ENCODE measurements at regions not wholly inside any gene's neighbourhood (a gene's known extent, or its start where the extent isn't known, plus 50 kb on each side); places are given as distances from the start of the nearest gene placed in this dataset.
"Not testable (repeated sequence)": the region's sequence is repeated elsewhere in the genome, so short reads cannot be mapped to it uniquely, and the experiment has no call there.

DNA sequence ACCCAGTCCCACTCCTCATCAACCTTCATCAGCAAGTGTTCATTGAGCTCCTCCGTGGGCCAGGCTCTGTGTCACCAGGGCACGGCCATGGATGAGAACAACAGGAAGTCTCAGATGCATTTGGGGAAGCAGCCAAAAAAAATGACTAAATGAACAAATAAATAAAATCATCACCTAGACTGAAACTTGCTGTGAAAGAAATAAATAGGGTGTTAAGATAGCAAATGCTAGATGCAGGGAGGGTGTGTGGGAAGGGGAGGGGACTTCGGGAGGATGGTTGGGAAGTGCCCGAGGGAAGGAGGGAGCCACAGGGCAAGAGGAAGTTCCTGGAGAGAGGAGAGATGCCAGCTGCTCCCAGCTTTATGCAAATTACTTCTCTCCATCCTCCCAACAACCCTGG lies 696.7 kb downstream of the PTPRU start:
- H3K36me3 Mint-ChIP-seq (ENCODE audit: low read depth), result no peaks in the 10 kb centered on the region
- no peak for DNase-seq
- no peak overlapping the region for H3K27ac Mint-ChIP-seq
- no peak overlapping the region for H3K4me3 Mint-ChIP-seq
- no peaks in the 10 kb centered on the region for H3K9me3 Mint-ChIP-seq
- H3K27me3 Mint-ChIP-seq, result peaks cover 4% of the 10 kb centered on the region
- ChIA-PET CTCF (no interaction called here), POLR2A (no interaction called here)
- no peaks in the 10 kb centered on the region for H3K4me1 Mint-ChIP-seq

GRCh38 chr1:29932626-29933025 lies 696.3 kb downstream of the PTPRU start:
- DNase-seq, result no peak
- Mint-ChIP-seq H3K36me3 (ENCODE audit: low read depth) (no peaks in the 10 kb centered on the region), H3K9me3 (no peaks in the 10 kb centered on the region), H3K27ac (no peak overlapping the region), H3K4me3 (no peak overlapping the region), H3K27me3 (peaks cover 4% of the 10 kb centered on the region), H3K4me1 (no peaks in the 10 kb centered on the region)
- POLR2A ChIA-PET, result no interaction called here
- CTCF ChIA-PET, result no interaction called here

DNA sequence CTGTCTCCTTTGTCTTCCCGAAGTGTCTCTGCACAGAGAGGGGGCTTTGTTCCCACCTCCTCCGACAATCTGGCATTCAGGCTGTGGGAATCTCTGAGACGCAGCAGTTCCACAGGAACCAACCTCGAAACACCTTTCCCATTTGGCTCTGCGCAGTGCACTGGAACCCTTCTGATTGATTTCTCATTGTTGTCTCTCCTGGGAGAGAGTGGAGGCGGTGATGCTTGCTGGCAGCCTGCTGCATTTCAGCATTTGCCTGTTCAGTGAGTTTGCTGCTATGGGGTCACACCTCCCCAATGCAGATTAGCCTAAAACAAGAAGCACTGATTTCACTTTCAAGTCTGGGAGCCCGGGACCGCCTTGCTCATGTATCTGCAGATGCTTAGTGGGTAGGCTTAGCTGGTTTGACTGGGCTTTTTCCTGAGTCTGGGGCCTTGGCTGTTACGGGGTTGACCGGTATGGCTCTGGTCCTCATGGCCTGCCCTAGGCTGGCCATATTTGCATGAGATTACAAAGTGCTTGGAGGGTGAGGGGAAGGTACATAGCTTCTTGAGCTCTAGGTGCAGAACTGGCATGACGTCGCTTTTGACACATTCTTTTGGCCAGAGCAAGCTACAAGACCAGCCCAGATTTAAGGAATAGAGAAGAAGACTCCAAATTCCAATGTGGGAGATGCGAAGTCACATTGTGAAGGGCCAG lies 695.3 kb downstream of the PTPRU start:
- ChIA-PET CTCF (no interaction called here), POLR2A (no interaction called here)
- Mint-ChIP-seq H3K9me3 (no peaks in the 10 kb centered on the region), H3K27ac (no peak overlapping the region), H3K36me3 (ENCODE audit: low read depth) (no peaks in the 10 kb centered on the region), H3K4me3 (no peak overlapping the region), H3K27me3 (peaks cover 4% of the 10 kb centered on the region), H3K4me1 (no peaks in the 10 kb centered on the region)
- DNase-seq, result no peak

DNA sequence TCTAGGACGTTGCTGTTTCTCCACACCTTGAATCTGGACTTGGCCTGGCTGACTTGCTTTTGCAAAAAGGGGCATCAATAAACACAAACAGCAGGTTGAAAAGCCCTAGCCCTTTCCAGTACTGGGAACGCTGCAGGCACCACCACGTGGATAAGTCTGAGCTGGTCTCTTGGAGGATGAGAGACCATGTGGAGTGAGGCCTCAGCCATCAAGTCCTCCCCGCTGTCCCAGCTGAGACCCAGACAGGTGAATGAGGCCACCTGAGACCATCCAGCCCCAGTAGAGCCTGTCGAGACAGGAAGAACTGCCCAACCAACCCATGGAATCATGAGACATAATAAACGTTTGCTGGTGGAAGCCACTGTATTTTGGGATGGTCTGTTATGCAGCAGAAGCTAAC lies 688.7 kb downstream of the PTPRU start:
- no peaks in the 10 kb centered on the region for H3K9me3 Mint-ChIP-seq
- no peak for DNase-seq
- H3K36me3 Mint-ChIP-seq (ENCODE audit: low read depth), result no peaks in the 10 kb centered on the region
- H3K4me3 Mint-ChIP-seq, result no peak overlapping the region
- peaks cover 4% of the 10 kb centered on the region for H3K27me3 Mint-ChIP-seq
- H3K27ac Mint-ChIP-seq, result no peak overlapping the region
- ChIA-PET CTCF (no interaction called here), POLR2A (no interaction called here)
- H3K4me1 Mint-ChIP-seq, result no peaks in the 10 kb centered on the region

DNA sequence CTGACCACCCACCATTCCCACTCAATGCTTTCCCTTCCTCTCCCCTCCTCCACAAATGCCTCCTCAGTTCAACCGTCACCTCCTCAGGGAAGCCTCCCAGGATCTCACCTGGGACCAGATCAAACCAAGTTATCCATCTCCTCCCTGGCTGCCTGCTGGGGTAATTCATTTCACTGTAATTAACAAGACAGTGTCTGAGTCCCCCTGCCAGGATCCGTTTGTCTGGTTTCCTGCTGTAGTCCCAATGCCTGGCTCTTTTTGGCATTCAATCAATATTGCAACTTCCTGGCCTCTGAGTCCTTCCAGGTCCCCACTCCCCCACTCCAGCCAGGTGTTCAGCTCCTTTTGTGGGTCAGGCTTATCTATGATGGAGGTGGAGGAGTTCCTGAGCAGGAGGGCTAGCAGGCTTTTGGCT lies 687.7 kb downstream of the PTPRU start:
- Mint-ChIP-seq H3K27me3 (peaks cover 2% of the 10 kb centered on the region), H3K4me1 (no peaks in the 10 kb centered on the region), H3K36me3 (ENCODE audit: low read depth) (no peaks in the 10 kb centered on the region), H3K9me3 (no peaks in the 10 kb centered on the region), H3K27ac (no peak overlapping the region), H3K4me3 (no peak overlapping the region)
- POLR2A ChIA-PET, result no interaction called here
- DNase-seq, result no peak
- CTCF ChIA-PET, result no interaction called here

DNA sequence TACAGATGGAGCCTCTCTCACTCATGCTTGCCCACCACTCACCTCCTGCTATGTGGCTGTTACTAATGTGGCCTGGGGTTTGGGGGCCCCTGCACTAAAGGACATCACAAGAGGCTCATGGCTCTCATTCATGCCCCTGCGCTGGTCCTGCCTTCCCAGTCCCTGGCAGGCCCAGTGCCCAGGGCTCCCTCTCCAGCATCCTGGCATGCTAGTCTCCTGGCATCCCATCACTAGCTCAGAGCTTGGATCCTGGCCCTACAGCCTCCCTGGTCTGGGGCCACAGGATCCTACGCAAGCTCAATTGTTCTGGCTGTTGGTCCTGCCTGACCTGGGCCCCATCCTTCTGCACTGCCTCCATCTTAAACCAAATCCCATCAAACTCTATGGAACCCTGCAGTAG lies 685.4 kb downstream of the PTPRU start:
- ChIA-PET POLR2A (no interaction called here), CTCF (no interaction called here)
- Mint-ChIP-seq H3K36me3 (ENCODE audit: low read depth) (no peaks in the 10 kb centered on the region), H3K4me1 (no peaks in the 10 kb centered on the region), H3K27me3 (no peaks in the 10 kb centered on the region), H3K27ac (no peak overlapping the region), H3K4me3 (no peak overlapping the region), H3K9me3 (no peaks in the 10 kb centered on the region)
- DNase-seq, result no peak

- no peaks in the 10 kb centered on the region for H3K36me3 Mint-ChIP-seq (ENCODE audit: low read depth)
- POLR2A ChIA-PET, result no interaction called here
- no peak overlapping the region for H3K27ac Mint-ChIP-seq
- no peaks in the 10 kb centered on the region for H3K4me1 Mint-ChIP-seq
- H3K27me3 Mint-ChIP-seq, result no peaks in the 10 kb centered on the region
- CTCF ChIA-PET, result no interaction called here
- no peak overlapping the region for H3K4me3 Mint-ChIP-seq
- DNase-seq, result no peak
- no peaks in the 10 kb centered on the region for H3K9me3 Mint-ChIP-seq
These were observed 684.5 kb downstream of the PTPRU start for GRCh38 chr1:29920784-29921183.

DNA sequence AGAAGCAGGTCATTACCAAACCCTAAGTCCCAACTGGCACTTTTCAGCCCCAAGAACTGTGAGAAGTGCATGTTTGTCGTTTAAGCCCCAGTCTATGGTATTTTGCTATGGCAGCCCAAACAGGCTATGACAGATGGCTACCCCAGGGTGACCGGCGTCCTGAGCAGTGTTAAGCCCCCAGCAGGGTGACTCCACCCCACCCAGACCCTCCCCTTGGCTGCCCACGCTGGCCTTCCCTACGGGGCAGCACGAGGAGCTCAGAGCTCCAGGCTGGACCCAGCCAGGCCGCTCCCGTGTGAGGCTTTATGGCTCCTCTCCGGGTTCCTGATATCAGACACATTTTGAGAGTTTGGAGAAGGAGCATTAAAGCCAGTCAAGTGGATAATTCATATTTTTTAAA lies 684.0 kb downstream of the PTPRU start:
- Mint-ChIP-seq H3K9me3 (no peaks in the 10 kb centered on the region), H3K27me3 (no peaks in the 10 kb centered on the region), H3K4me3 (no peak overlapping the region), H3K27ac (no peak overlapping the region), H3K4me1 (no peaks in the 10 kb centered on the region), H3K36me3 (ENCODE audit: low read depth) (no peaks in the 10 kb centered on the region)
- ChIA-PET POLR2A (no interaction called here), CTCF (no interaction called here)
- no peak for DNase-seq

DNA sequence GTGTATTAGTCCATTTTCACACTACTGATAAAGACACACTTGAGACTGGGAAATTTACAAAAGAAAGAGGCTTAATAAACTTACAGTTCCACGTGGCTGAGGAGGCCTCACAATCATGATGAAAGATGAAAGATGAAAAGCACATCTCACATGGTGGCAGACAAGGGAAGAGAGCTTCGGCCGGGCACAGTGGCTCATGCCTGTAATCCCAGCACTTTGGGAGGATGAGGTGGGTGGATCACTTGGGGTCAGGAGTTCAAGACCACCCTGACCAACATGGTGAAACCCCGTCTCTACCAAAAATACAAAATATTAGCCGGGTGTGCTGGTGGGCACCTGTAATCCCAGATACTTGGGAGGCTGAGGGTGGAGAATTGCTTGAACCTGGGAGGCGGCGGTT lies 682.7 kb downstream of the PTPRU start:
- H3K36me3 Mint-ChIP-seq (ENCODE audit: low read depth); H3K9me3 Mint-ChIP-seq; H3K27me3 Mint-ChIP-seq; H3K4me3 Mint-ChIP-seq; CTCF ChIA-PET; DNase-seq; H3K4me1 Mint-ChIP-seq; POLR2A ChIA-PET; H3K27ac Mint-ChIP-seq: not testable (repeated sequence)

DNA sequence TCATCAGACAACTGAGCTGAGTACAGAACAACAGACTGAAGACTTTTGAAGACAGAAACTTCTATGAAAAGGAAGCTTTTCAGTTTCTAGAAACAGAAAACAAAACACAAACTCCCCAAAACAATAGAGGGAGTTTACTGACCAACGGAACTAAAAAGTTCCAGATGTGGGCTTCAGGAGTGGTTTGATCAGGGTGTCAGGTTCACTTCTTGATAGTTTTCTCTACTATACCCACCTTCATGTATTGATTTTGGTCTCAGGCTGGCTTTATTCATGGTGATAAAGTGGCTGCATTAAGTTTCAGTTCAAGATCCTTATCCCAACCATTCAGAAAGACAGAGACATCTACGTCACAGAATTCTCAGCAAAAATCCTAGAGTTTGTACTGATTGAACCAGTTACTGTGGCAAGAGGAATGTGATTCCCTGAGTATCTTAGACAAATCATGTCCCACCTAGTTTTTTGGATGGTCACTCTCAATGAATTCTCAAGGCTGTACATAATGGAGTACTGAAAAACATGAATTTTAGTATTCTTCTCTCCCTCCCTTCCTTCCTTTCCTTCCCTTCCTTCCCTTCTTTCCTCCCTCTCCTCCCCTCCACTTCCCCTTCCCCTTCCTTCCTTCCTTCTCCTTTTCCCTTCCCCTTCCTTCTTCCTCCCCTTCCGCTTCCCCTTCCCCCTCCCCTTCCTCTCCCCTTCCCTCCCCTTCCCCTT lies 680.5 kb downstream of the PTPRU start:
- Mint-ChIP-seq H3K27ac (no peak overlapping the region), H3K36me3 (ENCODE audit: low read depth) (no peaks in the 10 kb centered on the region), H3K4me3 (no peak overlapping the region), H3K4me1 (no peaks in the 10 kb centered on the region), H3K9me3 (no peaks in the 10 kb centered on the region), H3K27me3 (peaks cover 6% of the 10 kb centered on the region)
- DNase-seq, result no peak
- ChIA-PET CTCF (no interaction called here), POLR2A (no interaction called here)

- H3K4me3 Mint-ChIP-seq, result no peak overlapping the region
- no peaks in the 10 kb centered on the region for H3K36me3 Mint-ChIP-seq (ENCODE audit: low read depth)
- DNase-seq, result no peak
- no peaks in the 10 kb centered on the region for H3K4me1 Mint-ChIP-seq
- no peaks in the 10 kb centered on the region for H3K9me3 Mint-ChIP-seq
- POLR2A ChIA-PET, result no interaction called here
- peaks cover 6% of the 10 kb centered on the region for H3K27me3 Mint-ChIP-seq
- CTCF ChIA-PET, result no interaction called here
- no peak overlapping the region for H3K27ac Mint-ChIP-seq
These were observed 678.6 kb downstream of the PTPRU start for GRCh38 chr1:29914936-29915335.

- no peaks in the 10 kb centered on the region for H3K36me3 Mint-ChIP-seq (ENCODE audit: low read depth)
- H3K27ac Mint-ChIP-seq, result no peak overlapping the region
- H3K4me3 Mint-ChIP-seq, result no peak overlapping the region
- ChIA-PET POLR2A (no interaction called here), CTCF (no interaction called here)
- DNase-seq, result no peak
- H3K4me1 Mint-ChIP-seq, result no peaks in the 10 kb centered on the region
- H3K9me3 Mint-ChIP-seq, result no peaks in the 10 kb centered on the region
- peaks cover 6% of the 10 kb centered on the region for H3K27me3 Mint-ChIP-seq
These were observed 676.1 kb downstream of the PTPRU start for GRCh38 chr1:29912425-29912824.

DNA sequence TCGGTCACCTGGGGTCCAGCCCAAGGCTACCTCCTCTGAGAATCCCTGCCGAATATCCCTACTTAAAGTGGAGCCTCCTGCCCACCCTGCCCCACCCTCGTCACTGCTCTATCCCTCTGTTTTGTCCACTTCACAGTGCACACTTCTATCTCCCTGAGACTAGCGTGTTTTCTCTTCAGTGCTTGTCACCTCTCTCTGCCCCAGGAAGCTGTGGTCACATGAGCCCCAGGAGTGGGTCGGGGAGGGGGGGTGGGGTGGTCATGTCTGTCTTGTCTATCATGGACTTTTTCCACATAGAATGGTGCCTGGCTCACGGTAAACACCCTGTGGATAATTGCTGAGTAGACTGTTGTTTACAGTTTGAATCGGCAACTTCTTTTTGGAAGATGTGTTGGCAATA lies 673.6 kb downstream of the PTPRU start:
- peaks cover 3% of the 10 kb centered on the region for H3K27me3 Mint-ChIP-seq
- no peaks in the 10 kb centered on the region for H3K9me3 Mint-ChIP-seq
- CTCF ChIA-PET, result no interaction called here
- no peak for DNase-seq
- H3K4me1 Mint-ChIP-seq, result no peaks in the 10 kb centered on the region
- H3K27ac Mint-ChIP-seq, result no peak overlapping the region
- H3K4me3 Mint-ChIP-seq, result no peak overlapping the region
- no peaks in the 10 kb centered on the region for H3K36me3 Mint-ChIP-seq (ENCODE audit: low read depth)
- POLR2A ChIA-PET, result no interaction called here

DNA sequence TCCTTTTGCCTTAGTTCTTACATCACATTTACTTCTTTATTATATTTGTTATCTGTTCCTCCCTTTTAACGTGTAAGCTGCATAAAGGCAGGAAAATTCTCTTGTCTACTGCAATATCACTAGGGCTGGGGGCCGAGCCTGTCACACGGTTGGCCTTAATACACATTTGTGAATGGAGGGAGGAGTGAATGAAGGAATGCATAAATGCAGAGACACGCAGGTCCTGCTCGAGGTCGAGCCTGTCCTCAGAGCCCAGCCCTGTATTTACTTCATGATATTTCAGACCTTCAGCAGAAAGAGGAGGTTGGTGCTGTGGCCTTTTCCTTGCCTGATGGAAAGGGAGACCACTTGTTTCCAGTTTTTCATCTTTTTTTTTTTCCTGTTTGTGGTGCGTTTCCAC lies 671.3 kb downstream of the PTPRU start:
- no peak overlapping the region for H3K4me3 Mint-ChIP-seq
- H3K27ac Mint-ChIP-seq, result no peak overlapping the region
- no peaks in the 10 kb centered on the region for H3K4me1 Mint-ChIP-seq
- H3K9me3 Mint-ChIP-seq, result no peaks in the 10 kb centered on the region
- peaks cover 7% of the 10 kb centered on the region for H3K27me3 Mint-ChIP-seq
- ChIA-PET POLR2A (no interaction called here), CTCF (no interaction called here)
- no peaks in the 10 kb centered on the region for H3K36me3 Mint-ChIP-seq (ENCODE audit: low read depth)
- DNase-seq, result no peak
